HuH-7 (cell line): ENCODE measurements at regions not wholly inside any gene's neighbourhood (a gene's known extent, or its start where the extent isn't known, plus 50 kb on each side); places are given as distances from the start of the nearest gene placed in this dataset.

Experiments
- DNase-seq: peaks from one replicate; pipeline ENCODE4 v3.0.0; 2011; ENCODE audit warnings: low spot score

DNA sequence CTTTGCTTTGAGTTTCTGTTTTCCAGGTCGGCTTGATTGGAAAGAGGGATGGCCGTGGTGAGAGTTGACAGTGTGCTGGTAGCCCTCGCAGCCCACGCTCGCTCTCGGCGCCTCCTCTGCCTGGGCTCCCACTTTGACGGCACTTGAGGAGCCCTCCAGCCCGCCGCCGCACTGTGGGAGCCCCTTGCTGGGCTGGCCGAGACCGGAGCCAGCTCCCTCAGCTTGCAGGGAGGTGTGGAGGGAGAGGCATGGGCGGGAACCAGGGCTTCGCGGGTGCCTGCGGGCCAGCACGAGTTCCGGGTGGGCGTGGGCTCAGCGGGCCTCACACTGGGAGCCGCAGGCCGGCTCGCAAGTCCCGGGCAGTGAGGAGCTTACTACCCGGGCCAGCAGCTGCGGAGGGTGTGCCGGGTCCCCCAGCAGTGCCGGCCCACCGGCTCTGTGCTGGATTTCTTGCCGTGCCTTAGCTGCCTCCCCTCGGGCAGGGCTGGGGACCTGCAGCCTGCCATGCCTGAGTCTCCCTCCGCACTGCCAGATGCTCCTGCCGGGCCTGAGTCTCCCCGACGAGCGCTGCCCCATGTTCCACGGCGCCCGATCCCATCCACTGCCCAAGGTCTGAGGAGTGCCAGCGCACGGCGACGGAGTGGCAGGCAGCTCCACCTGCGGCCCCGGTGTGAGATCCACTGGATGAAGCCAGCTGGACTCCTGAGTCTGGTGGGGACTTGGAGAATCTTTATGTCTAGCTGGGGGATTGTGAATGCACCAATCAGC is 166.4 kb upstream of the FAT1 start:
- DNase-seq: no peak

DNA sequence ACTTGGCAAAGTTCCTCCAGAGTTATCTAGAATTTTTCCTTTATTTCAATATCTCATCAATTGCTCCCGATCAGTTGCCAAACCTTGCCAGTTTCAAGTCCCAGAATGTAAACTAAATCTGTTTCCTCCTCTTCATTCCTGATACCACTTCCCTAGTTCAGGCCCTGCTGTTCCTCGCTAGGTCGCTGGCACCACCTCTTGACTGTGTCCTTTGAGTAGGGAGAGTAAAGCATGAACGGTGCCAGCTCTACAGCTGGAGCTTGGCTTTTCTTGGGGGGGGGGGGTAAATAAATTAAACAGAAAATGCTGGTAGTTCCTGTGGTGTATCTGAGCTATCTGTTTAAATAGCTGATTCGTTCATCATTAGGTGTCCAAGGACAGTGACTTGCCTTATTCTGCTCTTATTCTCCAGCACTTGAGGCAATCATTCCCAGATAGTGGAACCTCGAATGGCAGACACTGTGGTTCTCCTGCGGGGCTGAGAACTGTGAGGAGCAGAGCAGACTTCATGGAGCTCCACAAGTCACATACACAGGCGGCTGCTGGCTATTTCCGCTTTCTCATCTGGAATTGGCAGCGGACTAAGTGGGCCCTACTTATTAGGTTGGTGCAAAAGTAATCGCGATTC is 168.3 kb upstream of the FAT1 start:
- DNase-seq: no peak

DNA sequence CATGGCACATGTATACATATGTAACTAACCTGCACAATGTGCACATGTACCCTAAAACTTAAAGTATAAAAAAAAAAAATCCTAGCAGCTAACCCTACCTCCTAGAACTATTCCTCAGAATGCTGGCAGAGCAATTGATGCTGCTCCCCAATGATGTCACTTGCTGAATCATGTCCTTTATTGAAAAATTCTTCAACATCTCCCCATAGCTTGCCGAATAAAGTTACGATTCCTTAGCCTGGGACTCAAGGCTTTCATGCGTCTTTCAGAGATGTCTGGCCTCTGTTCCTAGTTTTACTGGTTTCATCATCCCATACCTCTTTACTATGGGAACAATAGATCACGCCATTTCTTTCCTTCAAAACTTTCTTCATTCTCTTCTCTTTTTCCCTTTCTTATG is 174.7 kb upstream of the FAT1 start:
- DNase-seq: no peak

DNA sequence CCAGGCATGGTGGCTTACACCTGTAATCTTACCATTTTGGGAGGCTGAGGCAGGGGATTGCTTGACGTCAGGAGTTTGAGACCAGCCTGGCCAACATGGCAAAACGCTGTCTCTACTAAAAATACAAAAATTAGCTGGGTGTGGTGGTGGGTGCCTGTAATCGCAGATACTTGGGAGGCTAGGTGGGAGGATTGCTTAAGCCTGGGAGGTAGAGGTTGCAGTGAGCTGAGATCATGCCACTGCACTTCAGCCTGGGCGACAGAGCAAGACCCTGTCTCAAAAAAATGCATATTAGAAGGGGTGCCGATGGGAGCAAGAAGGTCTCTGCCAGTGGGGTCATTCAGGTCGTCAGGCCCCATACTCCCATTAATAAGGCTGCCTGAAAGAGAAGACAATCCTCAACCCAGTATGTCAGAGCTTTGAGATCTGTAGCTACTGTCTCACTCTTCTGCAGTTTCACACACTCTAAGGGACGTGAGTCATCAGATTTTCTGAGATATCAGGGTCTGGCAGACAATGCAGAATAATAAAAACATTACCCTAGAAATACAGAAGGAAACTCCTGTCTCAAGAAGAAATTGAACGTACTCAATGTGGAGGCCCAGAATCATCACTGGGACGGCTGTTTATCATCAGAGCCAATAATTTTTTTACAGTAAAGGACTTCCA is 176.7 kb upstream of the FAT1 start:
- DNase-seq: no peak

DNA sequence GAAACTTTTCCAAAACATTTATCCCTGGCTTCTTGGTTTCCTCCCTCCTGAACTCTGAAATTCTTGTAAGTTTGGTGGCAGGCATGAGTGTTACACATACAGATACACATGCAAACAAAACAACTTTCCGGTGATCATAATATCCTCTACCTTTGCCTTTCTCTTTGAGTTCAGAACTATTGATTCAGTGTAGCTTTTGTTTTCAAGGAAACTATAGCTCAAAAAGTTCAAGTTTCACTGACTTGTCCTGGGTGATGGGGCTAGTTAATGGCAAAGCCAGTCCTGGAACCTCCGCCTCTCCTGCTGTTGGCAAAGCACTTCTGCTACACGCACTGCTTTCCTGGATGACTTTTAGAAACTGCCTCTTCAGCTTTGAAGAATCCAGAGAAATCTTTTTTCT is 177.3 kb upstream of the FAT1 start:
- DNase-seq: no peak

DNA sequence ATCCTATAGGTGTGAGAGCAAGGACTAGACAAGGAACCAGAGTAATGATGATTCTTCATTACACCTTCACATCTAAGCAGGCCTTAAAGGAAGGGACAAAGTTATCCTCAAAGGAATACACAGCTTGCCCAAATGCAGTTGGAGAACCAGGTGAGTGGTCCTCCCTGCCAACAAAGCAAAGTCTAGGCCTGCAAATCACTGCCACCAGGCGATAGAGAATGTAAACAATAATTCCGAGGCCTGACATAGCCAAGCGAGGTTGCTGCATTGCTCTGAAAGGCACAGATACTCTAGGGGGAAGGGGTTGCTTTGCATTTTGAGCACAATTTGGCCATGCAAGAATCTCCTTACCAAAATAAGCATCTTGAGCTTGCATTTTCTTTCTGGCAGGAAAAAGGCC is 178.2 kb upstream of the FAT1 start:
- DNase-seq: no peak

DNA sequence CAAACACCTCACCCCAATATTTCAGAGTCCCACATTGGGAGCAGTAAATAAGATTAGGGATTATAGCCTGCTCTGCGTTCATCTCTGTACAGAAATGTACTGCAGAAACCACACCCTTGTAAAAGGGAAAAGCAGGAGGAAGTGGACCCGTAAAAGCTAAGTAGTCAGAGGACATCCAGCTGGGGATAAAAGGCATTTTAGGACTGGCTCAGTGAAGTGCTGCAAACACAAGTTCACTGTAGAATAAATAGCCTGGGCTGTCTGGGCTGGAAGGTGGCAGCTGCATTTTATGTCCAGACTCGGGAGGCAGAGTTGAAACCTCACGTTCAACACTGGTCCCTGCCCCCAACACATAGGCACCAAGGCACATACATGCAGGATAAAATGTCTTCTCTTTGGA is 178.7 kb upstream of the FAT1 start:
- no peak for DNase-seq

DNA sequence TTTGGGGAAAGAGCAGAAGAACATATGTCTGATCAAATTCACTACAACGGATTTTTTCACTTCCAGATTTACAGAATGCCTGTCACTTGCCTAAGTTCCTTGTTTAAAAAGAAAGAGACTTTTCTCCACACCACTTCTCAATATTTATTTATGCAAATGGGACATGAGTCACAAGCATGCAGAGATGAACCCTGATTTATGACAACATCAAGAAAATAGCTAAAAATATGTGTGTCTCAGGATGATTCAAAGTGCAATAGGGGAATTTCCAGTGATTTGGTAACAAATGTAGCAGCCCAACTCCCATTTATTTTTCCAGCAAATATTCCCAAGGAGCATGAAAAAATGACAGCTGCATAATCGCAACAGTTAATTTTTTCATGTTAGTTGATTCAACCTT is 180.4 kb upstream of the FAT1 start:
- no peak for DNase-seq

DNA sequence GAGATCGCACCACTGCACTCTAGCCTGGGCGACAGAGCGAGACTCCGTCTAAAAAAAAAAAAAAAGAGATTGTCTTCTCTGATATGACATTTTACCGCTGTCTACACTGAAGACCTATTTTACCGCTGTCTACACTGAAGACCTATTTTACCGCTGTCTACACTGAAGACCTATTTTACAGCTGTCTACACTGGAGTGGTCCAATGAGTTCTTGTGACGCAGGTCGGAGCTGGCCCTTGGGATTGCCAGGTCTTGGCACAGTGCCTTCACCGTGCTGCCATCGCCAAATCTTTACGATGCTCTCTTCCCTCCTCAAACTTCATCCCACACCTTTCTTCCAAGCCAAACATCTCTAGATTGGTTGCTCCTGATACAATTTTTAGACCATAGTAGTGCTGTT is 183.1 kb upstream of the FAT1 start:
- no peak for DNase-seq

DNA sequence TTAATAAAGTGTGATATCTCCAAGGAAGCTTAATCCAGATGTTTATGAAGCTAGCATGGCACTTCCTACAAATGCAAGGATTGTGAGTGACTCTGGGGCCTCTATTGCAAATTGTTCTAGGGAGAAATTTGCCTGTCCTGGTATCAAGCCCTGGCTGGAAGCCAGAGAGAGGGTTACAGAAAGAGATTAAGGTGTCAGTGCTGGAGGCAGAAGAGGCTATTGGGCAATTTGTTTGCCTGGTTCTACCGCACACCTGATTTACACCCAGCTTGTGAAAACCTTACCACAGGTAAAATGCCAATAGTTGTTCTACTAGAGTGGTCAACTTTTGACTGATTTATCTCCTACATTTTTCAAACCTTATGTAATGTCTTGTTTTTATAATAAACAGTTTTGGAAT is 186.7 kb upstream of the FAT1 start:
- no peak for DNase-seq

DNA sequence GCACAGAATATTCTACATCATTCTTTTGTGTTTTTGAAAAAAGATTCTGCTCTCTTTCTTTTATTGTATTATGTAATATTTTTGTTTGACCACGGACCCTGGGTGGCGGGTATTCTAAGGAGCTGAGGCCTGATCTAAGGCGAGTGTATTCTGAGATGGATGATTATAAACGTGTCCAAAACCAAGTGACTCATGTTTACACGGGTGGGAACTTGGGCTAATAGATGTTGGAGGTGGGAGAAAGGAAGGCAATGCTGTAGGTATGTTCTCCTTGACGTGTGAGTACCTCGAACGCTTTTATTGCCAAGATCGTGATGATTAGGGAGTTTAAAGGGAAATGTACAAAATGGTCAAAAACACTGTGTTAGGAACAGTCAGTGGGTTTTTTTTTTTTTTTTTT is 188.9 kb upstream of the FAT1 start:
- no peak for DNase-seq

DNA sequence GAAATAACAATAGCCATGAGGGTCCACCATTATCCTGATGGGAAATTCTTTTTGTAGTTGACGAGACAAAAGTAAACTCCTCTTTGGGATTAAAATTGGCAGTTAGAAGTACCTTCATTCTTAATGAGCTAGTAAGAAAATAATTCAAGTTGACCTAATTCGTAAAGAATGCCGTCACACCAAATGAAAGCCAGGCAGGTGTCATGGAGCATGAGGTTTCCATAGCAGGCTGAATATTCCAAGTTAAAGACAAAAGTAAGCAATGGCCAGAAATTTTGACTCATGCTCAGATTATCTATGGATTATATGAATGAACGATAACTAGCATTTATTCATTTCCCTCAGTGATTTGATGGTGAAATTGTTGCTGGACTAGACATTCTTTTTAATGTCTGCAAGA is 192.2 kb upstream of the FAT1 start:
- no peak for DNase-seq

DNA sequence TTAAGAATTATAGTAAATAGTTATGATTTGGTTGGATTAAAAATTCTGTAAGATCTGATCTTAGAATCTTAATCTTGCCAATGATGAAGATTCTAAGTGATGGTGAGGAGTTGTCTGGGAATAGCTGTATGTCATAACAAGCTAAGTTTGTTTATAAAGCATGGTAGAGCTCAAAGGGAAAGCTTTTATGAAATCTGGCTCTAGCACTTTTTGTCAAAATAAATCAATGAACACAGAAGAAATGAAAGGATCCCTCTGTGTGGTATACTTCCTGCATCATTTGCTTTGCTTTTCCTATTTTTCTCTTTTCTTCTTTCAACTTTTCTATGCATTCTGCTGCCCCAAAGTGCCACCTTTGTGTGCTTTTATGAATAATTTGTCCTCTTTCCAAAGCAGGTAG is 193.5 kb upstream of the FAT1 start:
- DNase-seq: no peak

DNA sequence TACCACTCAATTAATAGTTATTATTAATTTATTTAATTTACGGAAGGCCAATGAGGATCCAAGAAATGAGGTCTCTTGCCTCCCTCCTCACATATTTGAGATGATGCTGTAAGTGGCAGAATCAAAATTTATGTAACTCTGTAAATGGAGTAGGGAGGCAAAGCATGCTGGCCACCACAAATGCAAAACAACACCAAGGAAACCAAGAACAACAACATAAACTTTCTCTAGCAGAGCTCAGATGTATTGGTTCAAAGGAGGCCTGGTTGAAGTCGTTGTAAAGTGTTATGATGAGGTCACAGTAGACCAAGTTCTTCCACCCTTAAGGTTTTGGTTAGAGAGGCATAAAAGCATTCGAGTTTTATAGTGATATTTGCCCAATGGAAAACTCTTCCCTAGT is 194.8 kb upstream of the FAT1 start:
- DNase-seq: no peak

DNA sequence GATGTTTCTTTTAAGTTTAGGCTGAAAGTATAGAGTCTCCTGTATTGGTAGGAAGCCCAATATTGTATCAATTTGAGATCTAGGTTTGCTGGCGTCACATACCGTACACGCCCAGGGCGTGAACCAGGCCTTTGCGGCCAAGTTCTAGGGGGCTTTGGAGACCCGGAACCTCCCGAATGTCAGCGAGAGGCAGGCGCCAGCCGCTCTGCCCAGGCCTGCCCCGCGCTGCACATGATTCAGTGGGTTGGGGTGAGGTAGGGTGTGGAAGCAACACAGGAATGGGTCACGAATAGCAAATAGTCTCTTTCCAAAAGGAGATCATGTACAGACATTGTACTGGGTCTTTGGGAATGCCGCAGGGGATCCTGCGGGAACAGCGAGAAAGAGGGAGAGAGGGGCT is 195.7 kb upstream of the FAT1 start:
- DNase-seq: no peak

DNA sequence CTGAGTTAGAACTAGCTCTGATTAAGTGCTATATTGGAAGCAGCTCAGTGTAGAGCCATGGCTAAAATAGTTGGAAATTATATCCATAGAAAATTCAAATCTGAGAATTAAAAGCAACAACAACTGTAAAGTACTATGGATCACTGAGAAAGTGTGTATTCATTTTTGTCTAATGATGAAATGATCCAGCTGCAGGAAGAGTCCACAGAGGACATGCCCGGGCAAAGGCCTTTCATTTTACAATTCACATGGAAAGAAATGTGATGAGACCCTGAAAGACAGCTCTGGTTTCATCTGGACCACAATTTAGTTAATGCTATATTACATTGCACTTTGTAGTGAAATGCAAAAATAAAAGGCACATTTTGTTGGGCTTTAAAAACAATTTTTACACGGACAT is 196.8 kb upstream of the FAT1 start:
- no peak for DNase-seq

DNA sequence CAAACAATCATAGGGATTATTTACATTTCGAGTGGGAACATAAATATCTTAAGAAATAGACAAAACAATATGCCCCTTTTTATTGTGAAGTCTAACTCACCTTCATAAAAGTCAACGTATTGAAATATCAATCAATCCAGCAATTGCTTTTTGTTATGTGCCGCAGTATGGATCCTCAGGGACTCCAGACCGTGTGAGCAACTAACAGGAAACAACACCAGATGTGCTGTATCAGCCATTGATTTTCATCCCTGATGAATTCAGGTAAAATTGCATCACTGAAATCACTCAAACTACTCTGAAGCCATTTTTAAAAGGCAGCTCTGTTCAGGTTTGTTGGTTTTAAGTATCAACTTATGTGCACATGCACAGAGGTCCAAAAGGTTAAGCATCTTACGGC is 197.3 kb upstream of the FAT1 start:
- no peak for DNase-seq

DNA sequence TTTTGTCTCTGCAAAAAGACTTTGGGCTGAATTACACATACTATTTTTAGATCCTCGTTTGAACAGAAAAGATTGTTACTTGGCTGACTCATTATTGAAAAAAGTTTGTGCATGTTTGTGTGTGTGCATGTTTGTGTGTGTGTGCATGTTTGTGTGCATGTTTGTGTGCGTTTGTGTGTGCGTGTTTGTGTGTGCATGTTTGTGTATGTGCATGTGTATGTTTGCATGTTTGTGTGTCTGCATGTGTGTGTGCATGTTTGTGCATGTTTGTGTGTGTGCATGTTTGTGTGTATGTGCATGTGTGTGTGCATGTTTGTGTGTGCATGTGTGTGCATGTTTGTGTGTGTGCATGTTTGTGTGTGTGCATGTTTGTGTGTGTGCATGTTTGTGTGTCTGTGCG is 201.1 kb upstream of the FAT1 start:
- no peak for DNase-seq

DNA sequence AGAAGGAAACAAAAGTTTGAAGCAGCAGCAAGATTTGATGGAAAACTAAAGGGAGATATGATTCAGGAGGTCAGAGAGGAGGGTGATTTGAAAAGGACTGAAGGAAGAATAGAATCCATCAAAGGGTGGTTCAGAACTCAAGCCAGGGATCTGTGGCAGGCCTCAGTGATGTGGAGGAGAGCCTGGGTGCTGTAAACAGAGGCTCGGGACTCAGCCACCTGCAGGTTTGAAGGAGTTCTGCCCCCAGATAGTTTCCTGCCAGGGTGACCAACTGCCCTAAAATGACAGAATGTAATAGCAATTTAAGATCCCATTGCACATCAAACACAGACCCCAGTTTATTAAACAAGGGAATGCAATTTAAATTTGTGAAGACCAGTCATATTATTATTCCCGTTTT is 204.0 kb upstream of the FAT1 start:
- no peak for DNase-seq

DNA sequence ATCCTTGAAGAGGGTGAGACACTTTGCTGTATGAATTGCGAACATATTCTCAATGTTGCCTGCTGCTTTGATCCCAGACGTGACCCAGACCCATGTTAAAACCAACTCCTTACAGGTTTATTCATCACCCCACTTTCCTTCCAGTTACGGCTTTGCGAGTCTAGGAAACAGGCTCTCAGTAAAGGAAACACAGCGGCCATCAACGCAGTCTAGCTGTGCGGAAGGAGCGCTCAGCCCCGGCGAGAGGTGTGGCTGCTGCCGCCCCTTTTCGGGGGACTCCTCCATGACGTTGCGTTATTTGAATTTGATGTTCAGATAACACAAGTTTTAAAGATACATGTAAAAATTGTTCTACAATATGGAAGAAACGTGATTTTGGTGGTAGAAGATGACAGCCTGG is 206.4 kb upstream of the FAT1 start:
- DNase-seq: no peak

DNA sequence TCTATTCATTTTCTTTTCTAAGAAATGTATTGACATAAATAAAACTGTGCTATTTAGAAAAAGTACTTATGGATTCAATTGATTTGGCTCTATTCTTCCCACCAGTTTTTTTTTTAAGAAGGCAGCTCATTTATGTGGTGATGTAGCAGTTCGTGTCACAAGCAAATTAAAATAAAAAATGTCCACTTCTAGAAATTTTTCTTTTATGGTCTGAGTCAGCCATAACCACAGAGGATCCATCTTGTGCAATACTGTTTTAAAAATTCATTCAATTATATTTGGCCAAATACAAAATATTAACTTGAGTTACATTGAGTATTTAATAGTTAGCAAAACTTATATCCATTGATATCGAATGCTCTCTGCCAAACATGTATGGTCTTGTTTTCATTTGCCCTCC is 207.9 kb upstream of the FAT1 start:
- no peak for DNase-seq

DNA sequence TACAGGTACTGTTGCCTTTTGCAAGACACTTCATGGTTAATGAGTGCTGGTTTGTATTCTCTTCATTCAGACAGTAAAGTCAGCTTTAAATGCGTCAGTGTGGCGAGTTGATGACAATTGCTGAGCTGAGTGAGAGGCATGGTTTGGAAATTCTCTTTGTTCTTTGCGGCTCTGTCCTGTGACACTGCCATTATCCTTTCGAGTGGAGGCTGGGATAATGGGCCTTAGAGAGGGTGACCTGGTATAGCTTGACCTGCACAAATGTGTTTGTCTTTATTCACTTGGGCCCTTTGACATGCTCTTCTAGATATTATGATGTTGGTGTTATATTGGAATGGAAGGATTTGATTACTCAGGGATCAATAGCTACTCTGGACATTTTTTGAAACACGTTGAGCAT is 208.5 kb upstream of the FAT1 start:
- no peak for DNase-seq

DNA sequence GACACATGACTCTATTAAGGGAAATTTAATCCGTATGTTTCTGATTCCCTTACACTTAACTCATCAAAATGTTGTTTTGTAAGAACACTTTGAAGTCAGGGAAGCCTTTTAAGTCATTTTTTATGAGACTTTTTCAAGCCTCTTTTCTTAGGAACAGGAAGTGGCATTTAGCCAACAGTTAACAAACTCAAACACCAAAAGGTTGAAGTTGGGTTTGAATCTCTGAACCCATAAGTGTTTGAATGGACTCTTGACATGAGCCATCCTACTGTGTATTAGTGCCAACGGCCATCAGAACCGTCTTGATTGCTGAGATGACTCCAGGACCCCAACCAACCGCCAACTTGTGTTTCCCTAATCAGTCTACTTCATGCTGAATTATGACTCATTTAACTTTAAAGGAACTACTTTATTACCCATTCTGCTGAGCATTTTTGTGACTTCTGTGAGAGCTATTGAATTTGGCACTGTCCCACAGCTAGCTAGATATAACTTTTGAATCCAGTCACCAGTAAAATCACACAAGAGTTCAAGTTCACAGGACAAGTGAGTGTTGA is 209.1 kb upstream of the FAT1 start:
- no peak for DNase-seq
